Middle frontal gyrus (tissue), 1 donor: ENCODE measurements at regions not wholly inside any gene's neighbourhood (a gene's known extent, or its start where the extent isn't known, plus 50 kb on each side); places are given as distances from the start of the nearest gene placed in this dataset.

Experiments
- DNase-seq: peaks from one replicate; pipeline ENCODE4 v3.0.0-alpha.2; 2015; ENCODE audit warnings: low spot score; ENCODE audit errors: extremely low spot score

- DNase-seq, result no peak
These were observed 147.2 kb upstream of the EEPD1 start for GRCh38 chr7:36005876-36006275.

- DNase-seq, result no peak
These were observed 146.3 kb upstream of the EEPD1 start for GRCh38 chr7:36006636-36007229.

- no peak for DNase-seq
These were observed 142.1 kb upstream of the EEPD1 start for GRCh38 chr7:36010656-36011587.

- no peak for DNase-seq
These were observed 141.5 kb upstream of the EEPD1 start for GRCh38 chr7:36011588-36011965.

GRCh38 chr7:36013246-36014014, 139.6 kb upstream of the EEPD1 start:
- no peak for DNase-seq

- DNase-seq, result no peak
These were observed 138.1 kb upstream of the EEPD1 start for GRCh38 chr7:36014961-36015360.

GRCh38 chr7:36015733-36016132, 137.3 kb upstream of the EEPD1 start:
- DNase-seq, result no peak

- DNase-seq, result no peak
These were observed 136.4 kb upstream of the EEPD1 start for GRCh38 chr7:36016648-36017047.

- DNase-seq, result no peak
These were observed 135.9 kb upstream of the EEPD1 start for GRCh38 chr7:36017111-36017510.

- DNase-seq, result no peak
These were observed 134.1 kb upstream of the EEPD1 start for GRCh38 chr7:36018816-36019484.

- no peak for DNase-seq
These were observed 133.5 kb upstream of the EEPD1 start for GRCh38 chr7:36019538-36019937.

GRCh38 chr7:36019980-36020379, 133.1 kb upstream of the EEPD1 start:
- DNase-seq, result no peak

GRCh38 chr7:36021367-36021766, 131.7 kb upstream of the EEPD1 start:
- DNase-seq, result no peak

- no peak for DNase-seq
These were observed 131.0 kb upstream of the EEPD1 start for GRCh38 chr7:36021917-36022550.

- no peak for DNase-seq
These were observed 130.0 kb upstream of the EEPD1 start for GRCh38 chr7:36023033-36023560.

GRCh38 chr7:36025190-36025589, 127.9 kb upstream of the EEPD1 start:
- no peak for DNase-seq

- DNase-seq, result no peak
These were observed 123.7 kb upstream of the EEPD1 start for GRCh38 chr7:36029311-36029710.

- DNase-seq, result no peak
These were observed 123.1 kb upstream of the EEPD1 start for GRCh38 chr7:36029853-36030515.

- DNase-seq, result no peak
These were observed 120.7 kb upstream of the EEPD1 start for GRCh38 chr7:36032361-36032818.

GRCh38 chr7:36034020-36034419, 119.0 kb upstream of the EEPD1 start:
- no peak for DNase-seq
